Esophagus muscularis mucosa (tissue), 4 donors: ENCODE measurements at regions not wholly inside any gene's neighbourhood (a gene's known extent, or its start where the extent isn't known, plus 50 kb on each side); places are given as distances from the start of the nearest gene placed in this dataset.

ENCODE experiments used
- DNase-seq: peaks from one replicate; pipeline ENCODE4 v3.0.0-alpha.2; 2017; ENCODE audit errors: extremely low spot score
- H3K27ac ChIP-seq, 4 donors: fragments of 200-600 bp; sonication (generic); replicated peaks in 1 of 4; 1 replicate in 3 of 4; 2 replicates in 1 of 4; pipeline ENCODE4 v1.5.1; 2016 to 2019; ENCODE audit warnings: mild to moderate bottlenecking in 1 of 4
- H3K27me3 ChIP-seq, 4 donors: fragments of 200-600 bp; sonication (generic); one replicate each; pipeline versions ENCODE4 v1.5.1 to v1.6.0; 2016 to 2019
- H3K36me3 ChIP-seq, 4 donors: fragments of 200-600 bp; sonication (generic); one replicate each; pipeline ENCODE4 v1.5.1; 2016 to 2019
- H3K4me1 ChIP-seq, 4 donors: fragments of 200-600 bp; sonication (generic); one replicate each; pipeline ENCODE4 v1.5.1; 2016 to 2019
- H3K4me3 ChIP-seq, 4 donors: fragments of 200-600 bp; sonication (generic); 1 replicate in 2 of 4; 2 replicates in 2 of 4; pipeline ENCODE4 v1.5.1; 2016 to 2019; ENCODE audit warnings: mild to moderate bottlenecking in 4 of 4, moderate library complexity in 1 of 4
- H3K9me3 ChIP-seq, 4 donors: fragments of 200-600 bp; sonication (generic); 1 replicate in 3 of 4; 2 replicates in 1 of 4; pipeline ENCODE4 v1.5.1; 2016 to 2019
- CTCF ChIP-seq, 3 experiments: fragments of 200-600 bp in 2 of 3; fragments of 450-650 bp in 1 of 3; sonication (generic) in 2 of 3; IDR thresholded peaks; one replicate each; pipeline ENCODE4 v1.5.1; 2017 to 2019; ENCODE audit warnings: antibody characterized with exemption in 3 of 3, mild to moderate bottlenecking in 2 of 3, moderate library complexity in 1 of 3
- EP300 ChIP-seq: sonication (generic); formaldehyde crosslinking; IDR thresholded peaks from one replicate; pipeline ENCODE4 v1.6.1; 2017; ENCODE audit warnings: antibody characterized with exemption
- POLR2A ChIP-seq: fragments of 450-650 bp; IDR thresholded peaks from one replicate; pipeline ENCODE4 v1.6.1; 2017; ENCODE audit warnings: antibody characterized with exemption, moderate library complexity, mild to moderate bottlenecking, low read depth
- POLR2AphosphoS5 ChIP-seq, 2 donors: sonication (generic); formaldehyde crosslinking; IDR thresholded peaks; one replicate each; pipeline ENCODE4 v1.6.1; 2017; ENCODE audit warnings: antibody characterized with exemption in 2 of 2
- WGBS: methylation state at CpG from one replicate; pipeline ENCODE4 v1.1.5; 2018; 5-methylcytosine and 5-hydroxymethylcytosine counted together
- intact Hi-C: fragments of 100-400 bp; cut with DNase I; formaldehyde crosslinking; loops from one replicate; pipeline ENCODE4 v1.15.1; 2023

- TF ChIP-seq CTCF (IDR thresholded peaks at IDR 0.05), result no peak
- no peak for TF ChIP-seq POLR2AphosphoS5 (IDR thresholded peaks at IDR 0.05)
- no peak for TF ChIP-seq POLR2A
- TF ChIP-seq EP300, result no peak
- H3K27me3 ChIP-seq, result peaks cover 0 to 50% (median 0%) of the 10 kb centered on the region in 4 donors
- H3K9me3 ChIP-seq, result peaks cover 0 to 3% (median 0%) of the 10 kb centered on the region in 4 donors
- WGBS, result 78% methylated on average over 12 of the region's 26 CpGs
- no peak overlapping the region for H3K4me3 ChIP-seq
- H3K27ac ChIP-seq, result no peak overlapping the region
- no peak for DNase-seq
- no peaks in the 10 kb centered on the region for H3K36me3 ChIP-seq
- intact Hi-C loops, result no loop called here
- no peaks in the 10 kb centered on the region for H3K4me1 ChIP-seq
Measured at GRCh38 chr22:49178246-49179005, 649.2 kb downstream of the BRD1 start.

- no peaks in the 10 kb centered on the region for H3K36me3 ChIP-seq
- no peak for DNase-seq
- 79% methylated on average over 7 of the region's 12 CpGs for WGBS
- H3K27me3 ChIP-seq, result peaks cover 0 to 43% (median 0%) of the 10 kb centered on the region in 4 donors
- TF ChIP-seq POLR2AphosphoS5 (IDR thresholded peaks at IDR 0.05), result no peak
- TF ChIP-seq CTCF (IDR thresholded peaks at IDR 0.05), result no peak
- no peak for TF ChIP-seq EP300
- TF ChIP-seq POLR2A, result no peak
- no peak overlapping the region for H3K27ac ChIP-seq
- H3K9me3 ChIP-seq, result peaks cover 0 to 3% (median 0%) of the 10 kb centered on the region in 4 donors
- H3K4me1 ChIP-seq, result no peaks in the 10 kb centered on the region
- H3K4me3 ChIP-seq, result no peak overlapping the region
- intact Hi-C loops, result no loop called here
Measured at GRCh38 chr22:49177666-49178065, 650.0 kb downstream of the BRD1 start.

GRCh38 chr22:49176956-49177355, 650.7 kb downstream of the BRD1 start:
- 92% methylated on average over 5 of the region's 6 CpGs for WGBS
- Histone ChIP-seq H3K27ac (no peak overlapping the region), H3K36me3 (no peaks in the 10 kb centered on the region), H3K4me1 (no peaks in the 10 kb centered on the region), H3K9me3 (peaks cover 0 to 3% (median 0%) of the 10 kb centered on the region in 4 donors), H3K4me3 (no peak overlapping the region), H3K27me3 (peaks cover 0 to 40% (median 0%) of the 10 kb centered on the region in 4 donors)
- TF ChIP-seq POLR2A (no peak), CTCF (IDR thresholded peaks at IDR 0.05) (no peak), EP300 (no peak), POLR2AphosphoS5 (IDR thresholded peaks at IDR 0.05) (no peak)
- DNase-seq, result no peak
- intact Hi-C loops, result no loop called here

GRCh38 chr22:49170053-49170452, 657.6 kb downstream of the BRD1 start:
- DNase-seq, result no peak
- Histone ChIP-seq H3K27ac (no peak overlapping the region), H3K36me3 (no peaks in the 10 kb centered on the region), H3K4me3 (no peak overlapping the region), H3K27me3 (peaks cover 0 to 16% (median 0%) of the 10 kb centered on the region in 4 donors), H3K9me3 (no peaks in the 10 kb centered on the region), H3K4me1 (no peaks in the 10 kb centered on the region)
- no peak for TF ChIP-seq EP300
- TF ChIP-seq POLR2A, result no peak
- no peak for TF ChIP-seq CTCF (IDR thresholded peaks at IDR 0.05)
- no peak for TF ChIP-seq POLR2AphosphoS5 (IDR thresholded peaks at IDR 0.05)
- intact Hi-C loops, result no loop called here
- WGBS, result 60% methylated on average over 2 of the region's 4 CpGs
